ENCODE measurements at regions not wholly inside any gene's neighbourhood (a gene's known extent, or its start where the extent isn't known, plus 50 kb on each side); places are given as distances from the start of the nearest gene placed in this dataset.

DNA sequence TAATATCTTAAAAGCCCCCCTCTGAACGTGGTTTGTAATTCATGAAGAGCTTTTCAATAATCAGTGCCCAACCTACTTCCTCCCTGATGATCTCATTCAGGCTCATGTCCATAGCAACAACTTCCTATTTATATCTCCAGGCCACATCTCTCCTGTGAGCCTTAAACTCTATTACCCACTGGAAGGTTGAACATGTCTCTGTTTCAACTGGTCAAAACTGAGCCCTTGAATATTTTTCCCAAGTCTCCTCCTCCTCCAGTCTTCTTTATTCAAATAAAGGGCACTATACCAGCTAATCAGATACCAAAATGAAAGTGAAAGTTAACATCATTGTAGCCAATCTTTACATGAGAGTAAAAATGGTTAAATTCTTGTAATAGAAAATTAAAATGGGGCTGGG, 63.7 kb upstream of the ITGA4 start:
- H3K27ac Mint-ChIP-seq, result peak overlapping the region; percentile 91
- no peak for DNase-seq
- no peaks in the 10 kb centered on the region for H3K36me3 Mint-ChIP-seq (ENCODE audit: low read depth)
- CTCF ChIA-PET, result interaction anchor here (1.0 kb wide), 1 partner anchor 18 kb away, joined by 4 read pairs; no protein-coding TSS in a partner anchor
- peaks cover 30% of the 10 kb centered on the region for H3K4me1 Mint-ChIP-seq
- H3K4me3 Mint-ChIP-seq, result peak overlapping the region; percentile 72
- H3K27me3 Mint-ChIP-seq, result no peaks in the 10 kb centered on the region
- peak; percentile 79 for ATAC-seq (ENCODE audit: low read depth)
- intact Hi-C loops (cut with micrococcal nuclease), result loop anchor here (1.0 kb wide), 1 partner anchor 89 kb away; no protein-coding TSS in a partner anchor
- POLR2A ChIA-PET, result interaction anchor here (0.8 to 1.4 kb wide), 4 partner anchors 17 to 89 kb away, joined by 3 to 4 read pairs (median 4); no protein-coding TSS in a partner anchor
- TF ChIP-seq, protein P1, sequence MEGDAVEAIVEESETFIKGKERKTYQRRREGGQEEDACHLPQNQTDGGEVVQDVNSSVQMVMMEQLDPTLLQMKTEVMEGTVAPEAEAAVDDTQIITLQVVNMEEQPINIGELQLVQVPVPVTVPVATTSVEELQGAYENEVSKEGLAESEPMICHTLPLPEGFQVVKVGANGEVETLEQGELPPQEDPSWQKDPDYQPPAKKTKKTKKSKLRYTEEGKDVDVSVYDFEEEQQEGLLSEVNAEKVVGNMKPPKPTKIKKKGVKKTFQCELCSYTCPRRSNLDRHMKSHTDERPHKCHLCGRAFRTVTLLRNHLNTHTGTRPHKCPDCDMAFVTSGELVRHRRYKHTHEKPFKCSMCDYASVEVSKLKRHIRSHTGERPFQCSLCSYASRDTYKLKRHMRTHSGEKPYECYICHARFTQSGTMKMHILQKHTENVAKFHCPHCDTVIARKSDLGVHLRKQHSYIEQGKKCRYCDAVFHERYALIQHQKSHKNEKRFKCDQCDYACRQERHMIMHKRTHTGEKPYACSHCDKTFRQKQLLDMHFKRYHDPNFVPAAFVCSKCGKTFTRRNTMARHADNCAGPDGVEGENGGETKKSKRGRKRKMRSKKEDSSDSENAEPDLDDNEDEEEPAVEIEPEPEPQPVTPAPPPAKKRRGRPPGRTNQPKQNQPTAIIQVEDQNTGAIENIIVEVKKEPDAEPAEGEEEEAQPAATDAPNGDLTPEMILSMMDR (IDR thresholded peaks at IDR 0.05), result no peak
- H3K9me3 Mint-ChIP-seq, result no peaks in the 10 kb centered on the region

DNA sequence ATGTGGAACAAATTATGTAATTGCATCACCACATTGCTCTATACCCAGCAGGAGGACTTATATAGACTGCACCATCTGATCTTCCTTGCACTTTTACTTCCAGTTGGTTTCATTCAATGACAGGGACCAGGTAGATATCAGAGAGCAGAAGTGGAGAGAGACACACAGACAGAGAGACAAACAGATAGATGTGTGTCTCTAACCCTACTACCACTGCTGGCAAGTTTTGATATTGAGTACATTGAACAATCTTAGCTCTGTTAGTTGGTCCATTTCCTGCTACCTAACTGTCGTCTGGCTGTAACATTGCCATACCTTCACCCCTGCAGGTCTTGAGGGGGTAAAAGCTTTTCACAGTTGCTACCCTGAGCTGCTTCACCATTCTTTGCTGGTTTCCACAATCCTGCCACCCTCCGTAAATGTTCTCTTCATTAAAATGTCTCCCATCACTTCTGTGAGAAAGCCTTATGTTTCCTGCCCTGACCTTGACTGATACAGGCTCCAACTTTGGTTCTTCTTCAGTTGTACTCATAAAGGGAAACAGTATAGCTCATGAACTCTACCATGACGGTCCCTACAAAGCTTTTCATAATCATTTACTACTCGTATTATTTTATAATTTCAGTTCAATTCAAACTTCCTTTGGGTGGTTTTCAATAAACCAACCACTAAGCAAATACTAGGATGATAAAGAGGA, 62.3 kb upstream of the ITGA4 start:
- Mint-ChIP-seq H3K36me3 (ENCODE audit: low read depth) (no peaks in the 10 kb centered on the region), H3K27me3 (no peaks in the 10 kb centered on the region), H3K9me3 (no peaks in the 10 kb centered on the region), H3K4me3 (peak overlapping the region; percentile 24), H3K4me1 (peaks cover 34% of the 10 kb centered on the region), H3K27ac (peak overlapping the region; percentile 61)
- TF ChIP-seq, protein P1 (IDR thresholded peaks at IDR 0.05), result no peak
- ChIA-PET CTCF (interaction anchor here (1.0 to 2.1 kb wide), 3 partner anchors 16 to 86 kb away, joined by 3 to 7 read pairs (median 4); partner anchors contain the start of gene ITGA4), POLR2A (interaction anchor here (1.0 to 1.5 kb wide), 4 partner anchors 11 to 82 kb away, joined by 3 to 6 read pairs (median 4); partner anchors contain the start of gene ITGA4)
- DNase-seq (no peak), ATAC-seq (ENCODE audit: low read depth) (no peak)
- intact Hi-C loops (cut with micrococcal nuclease), result loop anchor here (1.0 kb wide), 1 partner anchor 16 kb away; no protein-coding TSS in a partner anchor

DNA sequence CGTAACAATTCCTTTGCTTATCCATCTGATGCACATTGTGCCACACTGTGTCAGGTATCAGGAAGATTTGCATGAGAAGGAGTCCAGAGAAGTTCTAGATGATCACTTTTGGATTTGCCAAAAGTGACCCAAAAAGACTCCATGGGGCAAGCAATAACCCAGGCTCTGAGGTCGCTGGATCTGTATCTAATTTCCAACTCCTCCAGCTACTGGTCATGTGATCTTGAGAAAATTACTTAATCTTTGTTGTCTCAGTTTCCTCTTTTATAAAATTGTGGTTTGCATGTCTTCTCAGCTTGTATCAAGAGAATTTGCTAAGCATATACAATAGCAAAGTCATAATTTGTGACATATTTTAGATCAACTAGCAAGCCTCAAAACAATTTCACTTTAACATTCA, 61.3 kb upstream of the ITGA4 start:
- Mint-ChIP-seq H3K27me3 (no peaks in the 10 kb centered on the region), H3K9me3 (no peaks in the 10 kb centered on the region), H3K4me3 (no peak overlapping the region), H3K36me3 (ENCODE audit: low read depth) (no peaks in the 10 kb centered on the region), H3K4me1 (peaks cover 34% of the 10 kb centered on the region), H3K27ac (no peak overlapping the region)
- ChIA-PET POLR2A (interaction anchor here (1.4 to 1.5 kb wide), 2 partner anchors 10 to 83 kb away, joined by 4 to 6 read pairs; no protein-coding TSS in a partner anchor), CTCF (interaction anchor here (1.0 to 2.1 kb wide), 3 partner anchors 15 to 87 kb away, joined by 3 to 7 read pairs (median 4); partner anchors contain the start of gene ITGA4)
- TF ChIP-seq, protein P1 (IDR thresholded peaks at IDR 0.05), result no peak
- DNase-seq, result no peak
- no peak for ATAC-seq (ENCODE audit: low read depth)
- intact Hi-C loops (cut with micrococcal nuclease), result loop anchor here (1.0 to 2.0 kb wide), 2 partner anchors 15 to 35 kb away; no protein-coding TSS in a partner anchor

DNA sequence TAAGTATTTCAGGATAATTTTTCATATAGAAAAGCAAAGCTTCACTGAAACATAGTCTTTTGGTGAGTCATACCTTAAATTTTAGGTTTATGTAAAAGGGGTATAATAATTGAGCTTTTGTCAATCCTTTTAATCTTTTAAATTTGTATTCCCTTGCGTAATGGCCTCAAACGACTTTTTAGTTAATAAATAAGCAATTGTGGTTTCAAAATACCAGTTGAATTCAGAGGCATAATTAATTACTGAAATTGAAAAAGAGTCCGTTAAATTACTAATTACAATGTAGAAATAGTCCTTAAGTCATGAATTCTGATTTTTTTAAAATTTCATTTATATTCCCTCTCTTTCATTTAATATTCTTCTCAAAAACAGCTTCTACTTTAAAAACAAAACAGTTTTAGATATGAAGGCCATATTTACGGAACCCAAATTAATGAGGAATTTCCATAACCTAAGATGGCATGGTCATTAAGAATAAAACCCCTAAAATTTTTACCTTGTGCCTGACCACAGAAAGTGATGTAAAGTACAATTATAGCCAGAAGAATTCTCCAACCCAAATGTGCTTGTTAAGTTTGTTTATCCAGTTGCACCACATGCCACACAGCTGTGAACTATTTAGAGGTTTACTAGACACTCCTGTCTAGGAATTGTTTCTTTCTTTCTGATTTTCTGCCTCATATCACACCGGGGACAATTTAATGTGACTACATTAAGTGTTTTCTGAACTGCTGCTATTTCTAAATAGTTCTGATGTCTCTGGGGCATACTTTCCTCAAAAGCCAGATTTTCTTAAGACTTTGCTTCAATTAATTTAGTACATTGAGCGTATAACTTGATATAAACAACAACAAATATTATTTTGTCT, 60.7 kb upstream of the ITGA4 start:
- H3K4me1 Mint-ChIP-seq, result peaks cover 34% of the 10 kb centered on the region
- POLR2A ChIA-PET, result no interaction called here

More for the DNA sequence above, 60.7 kb upstream of the ITGA4 start:
- no peaks in the 10 kb centered on the region for H3K9me3 Mint-ChIP-seq
- no peak overlapping the region for H3K27ac Mint-ChIP-seq
- CTCF ChIA-PET, result interaction anchor here (2.1 kb wide), 1 partner anchor 61 kb away, joined by 7 read pairs; the partner anchor contains the start of gene ITGA4
- no peaks in the 10 kb centered on the region for H3K36me3 Mint-ChIP-seq (ENCODE audit: low read depth)
- intact Hi-C loops (cut with micrococcal nuclease), result loop anchor here (2.0 kb wide), 1 partner anchor 34 kb away; no protein-coding TSS in a partner anchor
- H3K4me3 Mint-ChIP-seq, result no peak overlapping the region
- ATAC-seq (ENCODE audit: low read depth) (no peak), DNase-seq (no peak)
- no peaks in the 10 kb centered on the region for H3K27me3 Mint-ChIP-seq
- TF ChIP-seq, protein P1 (IDR thresholded peaks at IDR 0.05), result no peak
